ENCODE measurements at regions not wholly inside any gene's neighbourhood (a gene's known extent, or its start where the extent isn't known, plus 50 kb on each side); places are given as distances from the start of the nearest gene placed in this dataset.

- no peaks in the 10 kb centered on the region for H3K27me3 Mint-ChIP-seq
- DNase-seq, result no peak
- ChIA-PET CTCF (no interaction called here), POLR2A (no interaction called here)
- intact Hi-C loops (cut with micrococcal nuclease), result no loop called here
- H3K27ac Mint-ChIP-seq, result no peak overlapping the region
- no peak overlapping the region for H3K4me3 Mint-ChIP-seq
- H3K4me1 Mint-ChIP-seq (ENCODE audit: low read depth), result no peaks in the 10 kb centered on the region
- no peaks in the 10 kb centered on the region for H3K36me3 Mint-ChIP-seq
- peaks cover 2% of the 10 kb centered on the region for H3K9me3 Mint-ChIP-seq
Observed at GRCh38 chr5:124557761-124558160, 188.7 kb downstream of the ZNF608 start.

- peaks cover 2% of the 10 kb centered on the region for H3K9me3 Mint-ChIP-seq
Observed at GRCh38 chr5:124554746-124555578, 191.5 kb downstream of the ZNF608 start.

GRCh38 chr5:124553911-124554310, 192.5 kb downstream of the ZNF608 start:
- ChIA-PET CTCF (no interaction called here), POLR2A (no interaction called here)
- H3K4me1 Mint-ChIP-seq (ENCODE audit: low read depth), result no peaks in the 10 kb centered on the region
- no peak overlapping the region for H3K27ac Mint-ChIP-seq
- intact Hi-C loops (cut with micrococcal nuclease), result no loop called here
- DNase-seq, result no peak
- no peak overlapping the region for H3K4me3 Mint-ChIP-seq
- H3K27me3 Mint-ChIP-seq, result no peaks in the 10 kb centered on the region
- H3K36me3 Mint-ChIP-seq, result no peaks in the 10 kb centered on the region
- H3K9me3 Mint-ChIP-seq, result peaks cover 2% of the 10 kb centered on the region

More at GRCh38 chr5:124554746-124555578, 191.5 kb downstream of the ZNF608 start:
- CTCF ChIA-PET, result no interaction called here
- DNase-seq, result no peak
- H3K27ac Mint-ChIP-seq, result no peak overlapping the region
- H3K4me3 Mint-ChIP-seq, result no peak overlapping the region
- H3K27me3 Mint-ChIP-seq, result no peaks in the 10 kb centered on the region
- no peaks in the 10 kb centered on the region for H3K36me3 Mint-ChIP-seq
- no peaks in the 10 kb centered on the region for H3K4me1 Mint-ChIP-seq (ENCODE audit: low read depth)
- POLR2A ChIA-PET, result no interaction called here
- intact Hi-C loops (cut with micrococcal nuclease), result no loop called here

GRCh38 chr5:124552526-124552925, 193.9 kb downstream of the ZNF608 start:
- intact Hi-C loops (cut with micrococcal nuclease), result no loop called here
- no peaks in the 10 kb centered on the region for H3K36me3 Mint-ChIP-seq
- POLR2A ChIA-PET, result no interaction called here
- CTCF ChIA-PET, result no interaction called here
- H3K4me3 Mint-ChIP-seq, result no peak overlapping the region
- DNase-seq, result no peak
- H3K4me1 Mint-ChIP-seq (ENCODE audit: low read depth), result no peaks in the 10 kb centered on the region
- peaks cover 2% of the 10 kb centered on the region for H3K9me3 Mint-ChIP-seq
- H3K27ac Mint-ChIP-seq, result no peak overlapping the region
- no peaks in the 10 kb centered on the region for H3K27me3 Mint-ChIP-seq

GRCh38 chr5:124551939-124552279, 194.5 kb downstream of the ZNF608 start:
- Mint-ChIP-seq H3K27ac (no peak overlapping the region), H3K36me3 (no peaks in the 10 kb centered on the region), H3K4me1 (ENCODE audit: low read depth) (no peaks in the 10 kb centered on the region), H3K27me3 (no peaks in the 10 kb centered on the region), H3K9me3 (peaks cover 2% of the 10 kb centered on the region), H3K4me3 (no peak overlapping the region)
- intact Hi-C loops (cut with micrococcal nuclease), result no loop called here
- CTCF ChIA-PET, result no interaction called here
- POLR2A ChIA-PET, result no interaction called here
- no peak for DNase-seq

GRCh38 chr5:124550731-124551130, 195.7 kb downstream of the ZNF608 start:
- no peak for DNase-seq
- no peaks in the 10 kb centered on the region for H3K27me3 Mint-ChIP-seq
- no peak overlapping the region for H3K4me3 Mint-ChIP-seq
- ChIA-PET POLR2A (no interaction called here), CTCF (no interaction called here)
- no peaks in the 10 kb centered on the region for H3K9me3 Mint-ChIP-seq
- intact Hi-C loops (cut with micrococcal nuclease), result no loop called here
- H3K36me3 Mint-ChIP-seq, result no peaks in the 10 kb centered on the region
- no peak overlapping the region for H3K27ac Mint-ChIP-seq
- no peaks in the 10 kb centered on the region for H3K4me1 Mint-ChIP-seq (ENCODE audit: low read depth)

- H3K9me3 Mint-ChIP-seq, result no peaks in the 10 kb centered on the region
- ChIA-PET CTCF (no interaction called here), POLR2A (no interaction called here)
- DNase-seq, result no peak
- no peaks in the 10 kb centered on the region for H3K4me1 Mint-ChIP-seq (ENCODE audit: low read depth)
- intact Hi-C loops (cut with micrococcal nuclease), result no loop called here
- H3K36me3 Mint-ChIP-seq, result no peaks in the 10 kb centered on the region
- H3K27me3 Mint-ChIP-seq, result no peaks in the 10 kb centered on the region
- no peak overlapping the region for H3K27ac Mint-ChIP-seq
- no peak overlapping the region for H3K4me3 Mint-ChIP-seq
Observed at GRCh38 chr5:124549891-124550436, 196.5 kb downstream of the ZNF608 start.

GRCh38 chr5:124546643-124547042, 199.8 kb downstream of the ZNF608 start:
- intact Hi-C loops (cut with micrococcal nuclease), result no loop called here
- H3K9me3 Mint-ChIP-seq, result no peaks in the 10 kb centered on the region
- no peaks in the 10 kb centered on the region for H3K4me1 Mint-ChIP-seq (ENCODE audit: low read depth)
- no peaks in the 10 kb centered on the region for H3K27me3 Mint-ChIP-seq
- H3K4me3 Mint-ChIP-seq, result no peak overlapping the region
- CTCF ChIA-PET, result interaction anchor here (0.6 kb wide), 1 partner anchor 1672 kb away, joined by 3 read pairs; no protein-coding TSS in a partner anchor
- no peak overlapping the region for H3K27ac Mint-ChIP-seq
- H3K36me3 Mint-ChIP-seq, result no peaks in the 10 kb centered on the region
- POLR2A ChIA-PET, result no interaction called here
- DNase-seq, result no peak

- H3K27me3 Mint-ChIP-seq, result no peaks in the 10 kb centered on the region
- H3K27ac Mint-ChIP-seq, result no peak overlapping the region
- ChIA-PET POLR2A (no interaction called here), CTCF (no interaction called here)
- H3K4me1 Mint-ChIP-seq (ENCODE audit: low read depth), result no peaks in the 10 kb centered on the region
- DNase-seq, result no peak
- no peaks in the 10 kb centered on the region for H3K36me3 Mint-ChIP-seq
- H3K4me3 Mint-ChIP-seq, result no peak overlapping the region
- intact Hi-C loops (cut with micrococcal nuclease), result no loop called here
- H3K9me3 Mint-ChIP-seq, result no peaks in the 10 kb centered on the region
Observed at GRCh38 chr5:124544366-124545055, 201.9 kb downstream of the ZNF608 start.

GRCh38 chr5:124538931-124539330, 207.5 kb downstream of the ZNF608 start:
- CTCF ChIA-PET, result no interaction called here

GRCh38 chr5:124538191-124538590, 208.2 kb downstream of the ZNF608 start:
- no peaks in the 10 kb centered on the region for H3K27me3 Mint-ChIP-seq
- no peaks in the 10 kb centered on the region for H3K36me3 Mint-ChIP-seq
- no peak overlapping the region for H3K4me3 Mint-ChIP-seq
- H3K27ac Mint-ChIP-seq, result no peak overlapping the region
- no peaks in the 10 kb centered on the region for H3K4me1 Mint-ChIP-seq (ENCODE audit: low read depth)
- H3K9me3 Mint-ChIP-seq, result peaks cover 2% of the 10 kb centered on the region
- no peak for DNase-seq
- intact Hi-C loops (cut with micrococcal nuclease), result no loop called here
- ChIA-PET CTCF (no interaction called here), POLR2A (no interaction called here)

More at GRCh38 chr5:124538931-124539330, 207.5 kb downstream of the ZNF608 start:
- Mint-ChIP-seq H3K4me1 (ENCODE audit: low read depth) (no peaks in the 10 kb centered on the region), H3K36me3 (no peaks in the 10 kb centered on the region), H3K27me3 (no peaks in the 10 kb centered on the region), H3K9me3 (peaks cover 2% of the 10 kb centered on the region), H3K27ac (no peak overlapping the region), H3K4me3 (no peak overlapping the region)
- no peak for DNase-seq
- POLR2A ChIA-PET, result no interaction called here
- intact Hi-C loops (cut with micrococcal nuclease), result no loop called here

GRCh38 chr5:124537522-124537921, 208.9 kb downstream of the ZNF608 start:
- Mint-ChIP-seq H3K36me3 (no peaks in the 10 kb centered on the region), H3K9me3 (peaks cover 2% of the 10 kb centered on the region), H3K4me1 (ENCODE audit: low read depth) (no peaks in the 10 kb centered on the region), H3K27me3 (no peaks in the 10 kb centered on the region), H3K4me3 (no peak overlapping the region), H3K27ac (no peak overlapping the region)
- no peak for DNase-seq
- POLR2A ChIA-PET, result no interaction called here
- intact Hi-C loops (cut with micrococcal nuclease), result no loop called here
- CTCF ChIA-PET, result no interaction called here

- Mint-ChIP-seq H3K4me1 (ENCODE audit: low read depth) (no peaks in the 10 kb centered on the region), H3K9me3 (peaks cover 2% of the 10 kb centered on the region), H3K36me3 (no peaks in the 10 kb centered on the region), H3K27me3 (no peaks in the 10 kb centered on the region), H3K4me3 (no peak overlapping the region), H3K27ac (no peak overlapping the region)
- intact Hi-C loops (cut with micrococcal nuclease), result no loop called here
- POLR2A ChIA-PET, result no interaction called here
- no peak for DNase-seq
- CTCF ChIA-PET, result no interaction called here
Observed at GRCh38 chr5:124537107-124537506, 209.3 kb downstream of the ZNF608 start.

All from activated CD4-positive, alpha-beta memory T cell treated with anti-CD3 and anti-CD28 coated beads for 36 hours (primary cell).